SK-N-SH treated with all-trans-retinoic acid at 6 μM for 48 hours (cell line): ENCODE measurements at regions not wholly inside any gene's neighbourhood (a gene's known extent, or its start where the extent isn't known, plus 50 kb on each side); places are given as distances from the start of the nearest gene placed in this dataset.

Experiments
- ARNTL ChIP-seq: fragments of 450-650 bp; formaldehyde crosslinking; IDR thresholded peaks from 2 replicates; pipeline ENCODE4 v1.5.0; 2020; ENCODE audit warnings: low read depth, mild to moderate bottlenecking, moderate library complexity, borderline replicate concordance
- ESRRG ChIP-seq: fragments of 250-450 bp; sonication (Bioruptor Pico); IDR thresholded peaks from 2 replicates; pipeline ENCODE4 v1.6.1; 2021; ENCODE audit warnings: mild to moderate bottlenecking
- ISL1 ChIP-seq: fragments of 250-450 bp; sonication (Bioruptor Pico); IDR thresholded peaks from 2 replicates; pipeline ENCODE4 v2.1.2; 2022; ENCODE audit warnings: mild to moderate bottlenecking, moderate library complexity
- OSR1 ChIP-seq: fragments of 250-450 bp; sonication (Bioruptor Pico); IDR thresholded peaks from 2 replicates; pipeline ENCODE4 v1.8.0; 2022; ENCODE audit warnings: moderate library complexity, mild to moderate bottlenecking, inconsistent platforms
- PPARA ChIP-seq: fragments of 250-450 bp; sonication (Bioruptor Pico); IDR thresholded peaks from 2 replicates; pipeline ENCODE4 v1.5.0; 2020; ENCODE audit warnings: mild to moderate bottlenecking, borderline replicate concordance
- RARB ChIP-seq: fragments of 250-450 bp; sonication (Bioruptor Pico); IDR thresholded peaks from 2 replicates; pipeline ENCODE4 v1.8.0; 2021; ENCODE audit warnings: mild to moderate bottlenecking, moderate library complexity
- ZNF565 ChIP-seq: fragments of 450-650 bp; formaldehyde crosslinking; conservative IDR thresholded peaks from 2 replicates; pipeline ENCODE4 v1.5.0; 2020; ENCODE audit warnings: low read depth, mild to moderate bottlenecking, moderate library complexity
- ZNF70 ChIP-seq: fragments of 450-650 bp; formaldehyde crosslinking; IDR thresholded peaks from 2 replicates; pipeline ENCODE4 v1.5.0; 2020; ENCODE audit warnings: mild to moderate bottlenecking, moderate library complexity
- TF ChIP-seq, protein P1 (sequence below): fragments of 250-450 bp; sonication (Bioruptor Pico); IDR thresholded peaks from 2 replicates; pipeline ENCODE4 v1.8.0; 2020; ENCODE audit warnings: mild to moderate bottlenecking, moderate library complexity, borderline replicate concordance
- TF ChIP-seq, protein P2 (sequence below): fragments of 250-450 bp; sonication (Bioruptor Pico); IDR thresholded peaks from 2 replicates; pipeline ENCODE4 v1.8.0; 2021; ENCODE audit warnings: low read depth, mild to moderate bottlenecking, moderate library complexity, borderline replicate concordance
- TF ChIP-seq, protein P3 (sequence below): fragments of 250-450 bp; sonication (Bioruptor Pico); IDR thresholded peaks from 2 replicates; pipeline ENCODE4 v1.5.1; 2020; ENCODE audit warnings: low read depth, mild to moderate bottlenecking, moderate library complexity
- TF ChIP-seq, protein P4 (sequence below): fragments of 250-450 bp; sonication (Bioruptor Pico); IDR thresholded peaks from 2 replicates; pipeline ENCODE4 v1.5.1; 2021; ENCODE audit warnings: mild to moderate bottlenecking, moderate library complexity

DNA sequence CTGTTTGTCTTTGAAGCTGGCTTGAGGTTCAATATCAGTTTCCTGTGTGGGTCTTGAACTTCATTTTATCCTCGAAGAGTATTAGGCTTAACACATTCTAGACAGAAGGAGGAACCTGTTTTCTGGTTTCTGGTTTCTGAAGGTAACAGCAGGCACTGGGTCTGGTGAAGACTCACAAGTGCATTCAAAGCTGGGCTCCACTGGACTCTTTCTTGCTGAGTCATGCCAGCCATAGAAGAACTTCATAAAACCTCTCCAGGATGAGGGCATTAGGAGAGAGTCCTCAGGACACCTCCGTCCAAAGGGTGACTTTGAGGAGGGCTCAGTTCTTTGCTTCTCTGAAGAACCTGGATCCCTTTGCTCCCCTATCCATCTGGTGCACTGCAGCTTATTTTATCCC is 668.6 kb upstream of the SLC10A2 start:
- TF ChIP-seq, protein P1, sequence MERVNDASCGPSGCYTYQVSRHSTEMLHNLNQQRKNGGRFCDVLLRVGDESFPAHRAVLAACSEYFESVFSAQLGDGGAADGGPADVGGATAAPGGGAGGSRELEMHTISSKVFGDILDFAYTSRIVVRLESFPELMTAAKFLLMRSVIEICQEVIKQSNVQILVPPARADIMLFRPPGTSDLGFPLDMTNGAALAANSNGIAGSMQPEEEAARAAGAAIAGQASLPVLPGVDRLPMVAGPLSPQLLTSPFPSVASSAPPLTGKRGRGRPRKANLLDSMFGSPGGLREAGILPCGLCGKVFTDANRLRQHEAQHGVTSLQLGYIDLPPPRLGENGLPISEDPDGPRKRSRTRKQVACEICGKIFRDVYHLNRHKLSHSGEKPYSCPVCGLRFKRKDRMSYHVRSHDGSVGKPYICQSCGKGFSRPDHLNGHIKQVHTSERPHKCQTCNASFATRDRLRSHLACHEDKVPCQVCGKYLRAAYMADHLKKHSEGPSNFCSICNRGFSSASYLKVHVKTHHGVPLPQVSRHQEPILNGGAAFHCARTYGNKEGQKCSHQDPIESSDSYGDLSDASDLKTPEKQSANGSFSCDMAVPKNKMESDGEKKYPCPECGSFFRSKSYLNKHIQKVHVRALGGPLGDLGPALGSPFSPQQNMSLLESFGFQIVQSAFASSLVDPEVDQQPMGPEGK (CRISPR knock-in tag): no peak
- TF ChIP-seq ARNTL (CRISPR knock-in tag): no peak
- TF ChIP-seq, protein P2, sequence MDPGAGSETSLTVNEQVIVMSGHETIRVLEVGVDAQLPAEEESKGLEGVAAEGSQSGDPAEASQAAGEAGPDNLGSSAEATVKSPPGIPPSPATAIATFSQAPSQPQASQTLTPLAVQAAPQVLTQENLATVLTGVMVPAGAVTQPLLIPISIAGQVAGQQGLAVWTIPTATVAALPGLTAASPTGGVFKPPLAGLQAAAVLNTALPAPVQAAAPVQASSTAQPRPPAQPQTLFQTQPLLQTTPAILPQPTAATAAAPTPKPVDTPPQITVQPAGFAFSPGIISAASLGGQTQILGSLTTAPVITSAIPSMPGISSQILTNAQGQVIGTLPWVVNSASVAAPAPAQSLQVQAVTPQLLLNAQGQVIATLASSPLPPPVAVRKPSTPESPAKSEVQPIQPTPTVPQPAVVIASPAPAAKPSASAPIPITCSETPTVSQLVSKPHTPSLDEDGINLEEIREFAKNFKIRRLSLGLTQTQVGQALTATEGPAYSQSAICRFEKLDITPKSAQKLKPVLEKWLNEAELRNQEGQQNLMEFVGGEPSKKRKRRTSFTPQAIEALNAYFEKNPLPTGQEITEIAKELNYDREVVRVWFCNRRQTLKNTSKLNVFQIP (CRISPR knock-in tag): no peak
- TF ChIP-seq, protein P3, sequence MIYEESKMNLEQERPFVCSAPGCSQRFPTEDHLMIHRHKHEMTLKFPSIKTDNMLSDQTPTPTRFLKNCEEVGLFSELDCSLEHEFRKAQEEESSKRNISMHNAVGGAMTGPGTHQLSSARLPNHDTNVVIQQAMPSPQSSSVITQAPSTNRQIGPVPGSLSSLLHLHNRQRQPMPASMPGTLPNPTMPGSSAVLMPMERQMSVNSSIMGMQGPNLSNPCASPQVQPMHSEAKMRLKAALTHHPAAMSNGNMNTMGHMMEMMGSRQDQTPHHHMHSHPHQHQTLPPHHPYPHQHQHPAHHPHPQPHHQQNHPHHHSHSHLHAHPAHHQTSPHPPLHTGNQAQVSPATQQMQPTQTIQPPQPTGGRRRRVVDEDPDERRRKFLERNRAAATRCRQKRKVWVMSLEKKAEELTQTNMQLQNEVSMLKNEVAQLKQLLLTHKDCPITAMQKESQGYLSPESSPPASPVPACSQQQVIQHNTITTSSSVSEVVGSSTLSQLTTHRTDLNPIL (CRISPR knock-in tag): no peak
- TF ChIP-seq RARB (CRISPR knock-in tag): no peak
- no peak for TF ChIP-seq ZNF565 (CRISPR knock-in tag)
- TF ChIP-seq ZNF70 (CRISPR knock-in tag): no peak
- TF ChIP-seq ESRRG (CRISPR knock-in tag): no peak
- TF ChIP-seq ISL1: no peak
- TF ChIP-seq, protein P4, sequence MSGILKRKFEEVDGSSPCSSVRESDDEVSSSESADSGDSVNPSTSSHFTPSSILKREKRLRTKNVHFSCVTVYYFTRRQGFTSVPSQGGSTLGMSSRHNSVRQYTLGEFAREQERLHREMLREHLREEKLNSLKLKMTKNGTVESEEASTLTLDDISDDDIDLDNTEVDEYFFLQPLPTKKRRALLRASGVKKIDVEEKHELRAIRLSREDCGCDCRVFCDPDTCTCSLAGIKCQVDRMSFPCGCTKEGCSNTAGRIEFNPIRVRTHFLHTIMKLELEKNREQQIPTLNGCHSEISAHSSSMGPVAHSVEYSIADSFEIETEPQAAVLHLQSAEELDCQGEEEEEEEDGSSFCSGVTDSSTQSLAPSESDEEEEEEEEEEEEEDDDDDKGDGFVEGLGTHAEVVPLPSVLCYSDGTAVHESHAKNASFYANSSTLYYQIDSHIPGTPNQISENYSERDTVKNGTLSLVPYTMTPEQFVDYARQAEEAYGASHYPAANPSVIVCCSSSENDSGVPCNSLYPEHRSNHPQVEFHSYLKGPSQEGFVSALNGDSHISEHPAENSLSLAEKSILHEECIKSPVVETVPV (CRISPR knock-in tag): no peak
- no peak for TF ChIP-seq OSR1 (CRISPR knock-in tag)
- TF ChIP-seq PPARA (CRISPR knock-in tag): no peak
